ENCODE measurements at regions not wholly inside any gene's neighbourhood (a gene's known extent, or its start where the extent isn't known, plus 50 kb on each side); places are given as distances from the start of the nearest gene placed in this dataset.

GRCh38 chr10:91108820-91109219, 111.6 kb upstream of the PCGF5 start:
- H3K4me1 Mint-ChIP-seq, result peaks cover 12 to 21% (median 18%) of the 10 kb centered on the region in 3 donors
- H3K27me3 Mint-ChIP-seq, result peaks cover 6% of the 10 kb centered on the region
- no peak overlapping the region for H3K4me3 Mint-ChIP-seq
- no peak overlapping the region for H3K27ac Mint-ChIP-seq
- H3K36me3 Mint-ChIP-seq, result no peaks in the 10 kb centered on the region
- H3K9me3 Mint-ChIP-seq, result peaks cover 0 to 5% (median 0%) of the 10 kb centered on the region in 3 donors

GRCh38 chr10:91111060-91111459, 109.4 kb upstream of the PCGF5 start:
- Mint-ChIP-seq H3K4me3 (no peak overlapping the region), H3K9me3 (peaks cover 0 to 5% (median 0%) of the 10 kb centered on the region in 3 donors), H3K27me3 (no peaks in the 10 kb centered on the region), H3K4me1 (no peaks in the 10 kb centered on the region), H3K27ac (no peak overlapping the region), H3K36me3 (no peaks in the 10 kb centered on the region)

- Mint-ChIP-seq H3K27me3 (no peaks in the 10 kb centered on the region), H3K9me3 (no peaks in the 10 kb centered on the region), H3K27ac (no peak overlapping the region), H3K4me3 (no peak overlapping the region), H3K36me3 (no peaks in the 10 kb centered on the region), H3K4me1 (peaks cover 0 to 6% (median 0%) of the 10 kb centered on the region in 3 donors)
Measured at GRCh38 chr10:91115618-91116390, 104.7 kb upstream of the PCGF5 start.

GRCh38 chr10:91117505-91117904, 103.0 kb upstream of the PCGF5 start:
- H3K27ac Mint-ChIP-seq, result no peak overlapping the region
- no peak overlapping the region for H3K4me3 Mint-ChIP-seq
- H3K27me3 Mint-ChIP-seq, result no peaks in the 10 kb centered on the region
- no peaks in the 10 kb centered on the region for H3K36me3 Mint-ChIP-seq
- no peaks in the 10 kb centered on the region for H3K9me3 Mint-ChIP-seq
- H3K4me1 Mint-ChIP-seq, result peaks cover 0 to 6% (median 0%) of the 10 kb centered on the region in 3 donors

- no peak overlapping the region for H3K27ac Mint-ChIP-seq
Measured at GRCh38 chr10:91120348-91120747, 100.1 kb upstream of the PCGF5 start.

GRCh38 chr10:91123261-91123660, 97.2 kb upstream of the PCGF5 start:
- H3K27ac Mint-ChIP-seq, result no peak overlapping the region
- no peaks in the 10 kb centered on the region for H3K9me3 Mint-ChIP-seq
- peaks cover 0 to 3% (median 0%) of the 10 kb centered on the region in 3 donors for H3K4me1 Mint-ChIP-seq
- H3K27me3 Mint-ChIP-seq, result peaks cover 5% of the 10 kb centered on the region
- H3K4me3 Mint-ChIP-seq, result no peak overlapping the region
- no peaks in the 10 kb centered on the region for H3K36me3 Mint-ChIP-seq

More at GRCh38 chr10:91120348-91120747, 100.1 kb upstream of the PCGF5 start:
- H3K9me3 Mint-ChIP-seq, result no peaks in the 10 kb centered on the region
- H3K4me1 Mint-ChIP-seq, result peaks cover 0 to 6% (median 0%) of the 10 kb centered on the region in 3 donors
- H3K36me3 Mint-ChIP-seq, result no peaks in the 10 kb centered on the region
- H3K4me3 Mint-ChIP-seq, result no peak overlapping the region
- H3K27me3 Mint-ChIP-seq, result no peaks in the 10 kb centered on the region

GRCh38 chr10:91124016-91124415, 96.4 kb upstream of the PCGF5 start:
- Mint-ChIP-seq H3K9me3 (no peaks in the 10 kb centered on the region), H3K27ac (no peak overlapping the region), H3K4me1 (peaks cover 0 to 3% (median 0%) of the 10 kb centered on the region in 3 donors), H3K4me3 (no peak overlapping the region), H3K36me3 (no peaks in the 10 kb centered on the region), H3K27me3 (peaks cover 5% of the 10 kb centered on the region)

- H3K36me3 Mint-ChIP-seq, result no peaks in the 10 kb centered on the region
- H3K4me3 Mint-ChIP-seq, result no peak overlapping the region
- H3K27me3 Mint-ChIP-seq, result peaks cover 5% of the 10 kb centered on the region
- no peak overlapping the region for H3K27ac Mint-ChIP-seq
- peaks cover 0 to 3% (median 0%) of the 10 kb centered on the region in 3 donors for H3K4me1 Mint-ChIP-seq
- H3K9me3 Mint-ChIP-seq, result peaks cover 0 to 2% (median 0%) of the 10 kb centered on the region in 3 donors
Measured at GRCh38 chr10:91126471-91126870, 94.0 kb upstream of the PCGF5 start.

GRCh38 chr10:91127341-91128082, 93.0 kb upstream of the PCGF5 start:
- Mint-ChIP-seq H3K4me3 (no peak overlapping the region), H3K36me3 (no peaks in the 10 kb centered on the region), H3K27ac (no peak overlapping the region), H3K4me1 (peaks cover 0 to 3% (median 0%) of the 10 kb centered on the region in 3 donors), H3K9me3 (peaks cover 0 to 2% (median 0%) of the 10 kb centered on the region in 3 donors), H3K27me3 (peaks cover 5% of the 10 kb centered on the region)

GRCh38 chr10:91135113-91135512, 85.3 kb upstream of the PCGF5 start:
- no peak overlapping the region for H3K4me3 Mint-ChIP-seq
- no peaks in the 10 kb centered on the region for H3K27me3 Mint-ChIP-seq
- H3K4me1 Mint-ChIP-seq, result no peaks in the 10 kb centered on the region
- H3K36me3 Mint-ChIP-seq, result peaks cover 2% of the 10 kb centered on the region
- no peak overlapping the region for H3K27ac Mint-ChIP-seq
- no peaks in the 10 kb centered on the region for H3K9me3 Mint-ChIP-seq

GRCh38 chr10:91137011-91137643, 83.3 kb upstream of the PCGF5 start:
- Mint-ChIP-seq H3K4me1 (no peaks in the 10 kb centered on the region), H3K27ac (no peak overlapping the region), H3K4me3 (no peak overlapping the region), H3K27me3 (no peaks in the 10 kb centered on the region), H3K36me3 (peaks cover 2% of the 10 kb centered on the region), H3K9me3 (no peaks in the 10 kb centered on the region)

- Mint-ChIP-seq H3K36me3 (peaks cover 2% of the 10 kb centered on the region), H3K4me1 (no peaks in the 10 kb centered on the region), H3K27me3 (no peaks in the 10 kb centered on the region), H3K4me3 (no peak overlapping the region), H3K27ac (no peak overlapping the region), H3K9me3 (no peaks in the 10 kb centered on the region)
Measured at GRCh38 chr10:91137822-91138221, 82.6 kb upstream of the PCGF5 start.

- H3K27me3 Mint-ChIP-seq, result peaks cover 2% of the 10 kb centered on the region
- no peaks in the 10 kb centered on the region for H3K4me1 Mint-ChIP-seq
- no peak overlapping the region for H3K4me3 Mint-ChIP-seq
- H3K36me3 Mint-ChIP-seq, result peaks cover 2% of the 10 kb centered on the region
- no peaks in the 10 kb centered on the region for H3K9me3 Mint-ChIP-seq
- no peak overlapping the region for H3K27ac Mint-ChIP-seq
Measured at GRCh38 chr10:91140995-91141549, 79.4 kb upstream of the PCGF5 start.

GRCh38 chr10:91144961-91145360, 75.5 kb upstream of the PCGF5 start:
- no peak overlapping the region for H3K27ac Mint-ChIP-seq
- no peak overlapping the region for H3K4me3 Mint-ChIP-seq
- peaks cover 4% of the 10 kb centered on the region for H3K27me3 Mint-ChIP-seq
- H3K9me3 Mint-ChIP-seq, result no peaks in the 10 kb centered on the region
- H3K36me3 Mint-ChIP-seq, result no peaks in the 10 kb centered on the region
- H3K4me1 Mint-ChIP-seq, result no peaks in the 10 kb centered on the region

GRCh38 chr10:91146146-91146545, 74.3 kb upstream of the PCGF5 start:
- H3K9me3 Mint-ChIP-seq, result no peaks in the 10 kb centered on the region
- peaks cover 4% of the 10 kb centered on the region for H3K27me3 Mint-ChIP-seq
- no peak overlapping the region for H3K27ac Mint-ChIP-seq
- no peaks in the 10 kb centered on the region for H3K36me3 Mint-ChIP-seq
- H3K4me1 Mint-ChIP-seq, result no peaks in the 10 kb centered on the region
- no peak overlapping the region for H3K4me3 Mint-ChIP-seq
